B cell (primary cell): ENCODE measurements at regions not wholly inside any gene's neighbourhood (a gene's known extent, or its start where the extent isn't known, plus 50 kb on each side); places are given as distances from the start of the nearest gene placed in this dataset.

Source experiments
- ATAC-seq: fragments of 200-7000 bp; cut with Tn5 transposase; one replicate; pipeline ENCODE4 v1.10.0; 2021; ENCODE audit warnings: low read depth, mild to moderate bottlenecking, moderate number of reproducible peaks, moderate library complexity
- CTCF ChIA-PET: fragments of 350-600 bp; sonication (Branson Sonifier 250); formaldehyde crosslinking; loops from one replicate; lab custom pipeline; 2021; ENCODE audit warnings: antibody characterized with exemption, inconsistent platforms; lab: Charles Lee
- POLR2A ChIA-PET: fragments of 350-600 bp; sonication (Branson Sonifier 250); formaldehyde crosslinking; loops from one replicate; lab custom pipeline; 2021; ENCODE audit warnings: antibody characterized with exemption; lab: Charles Lee
- DNase-seq: peaks from one replicate; pipeline ENCODE4 v3.0.0; 2013
- H2AFZ ChIP-seq: 2 replicates; pipeline ENCODE4 v1.6.1; 2012; ENCODE audit warnings: mild to moderate bottlenecking, low read depth, low read length; ENCODE audit not compliant: insufficient read depth, poor library complexity, severe bottlenecking
- H3K27ac ChIP-seq, 2 donors: 1 replicate in 1 of 2; 2 replicates in 1 of 2; pipeline ENCODE4 v1.5.1; 2012 to 2013; ENCODE audit warnings: low read length in 2 of 2, mild to moderate bottlenecking in 2 of 2, moderate library complexity in 1 of 2
- H3K27me3 ChIP-seq, 4 experiments: fragments of 200-600 bp in 1 of 4; sonication (generic) in 1 of 4; replicated peaks in 1 of 4; 1 replicate in 2 of 4; 2 replicates in 2 of 4; pipeline versions ENCODE4 v1.6.1 to v1.7.0; 2013 to 2016; ENCODE audit warnings: low read length in 3 of 4, mild to moderate bottlenecking in 2 of 4, mixed read lengths in 1 of 4, moderate library complexity in 1 of 4; ENCODE audit not compliant: insufficient read depth in 4 of 4, control insufficient read depth in 3 of 4; ENCODE audit errors: control extremely low read depth in 1 of 4
- H3K36me3 ChIP-seq, 2 experiments: replicated peaks in 1 of 2; 1 replicate in 1 of 2; 2 replicates in 1 of 2; pipeline versions ENCODE4 v1.6.1 to v1.7.1; 2013; ENCODE audit warnings: low read length in 1 of 2; ENCODE audit not compliant: insufficient read depth in 2 of 2, control insufficient read depth in 1 of 2; ENCODE audit errors: control extremely low read depth in 1 of 2, extremely low read depth in 1 of 2
- H3K4me1 ChIP-seq, 2 donors: fragments of 200-600 bp in 1 of 2; sonication (generic) in 1 of 2; 1 replicate in 1 of 2; 2 replicates in 1 of 2; pipeline versions ENCODE4 v1.5.1 to v1.6.1; 2013 to 2017; ENCODE audit warnings: low read length in 2 of 2; ENCODE audit not compliant: control insufficient read depth in 2 of 2, insufficient read depth in 2 of 2
- H3K4me2 ChIP-seq: replicated peaks from 2 replicates; pipeline ENCODE3; 2012; ENCODE audit warnings: mild to moderate bottlenecking, low read depth, low read length; ENCODE audit not compliant: poor library complexity, severe bottlenecking
- H3K4me3 ChIP-seq, 5 experiments: fragments of 200-600 bp in 1 of 5; sonication (generic) in 1 of 5; 1 replicate in 3 of 5; 2 replicates in 2 of 5; pipeline versions ENCODE4 v1.5.1 to v1.7.0; 2011 to 2016; ENCODE audit warnings: low read length in 4 of 5, mild to moderate bottlenecking in 4 of 5, low read depth in 2 of 5, control low read depth in 1 of 5, moderate library complexity in 1 of 5; ENCODE audit not compliant: insufficient read depth in 1 of 5; ENCODE audit errors: control extremely low read depth in 1 of 5, extremely low read depth in 1 of 5
- H3K79me2 ChIP-seq: fragments of 200-600 bp; sonication (generic); one replicate; pipeline ENCODE4 v1.6.0; 2016; ENCODE audit warnings: low read length; ENCODE audit not compliant: control insufficient read depth, insufficient read depth
- H3K9ac ChIP-seq: fragments of 200-600 bp; sonication (generic); 2 replicates; pipeline ENCODE4 v1.6.1; 2017; ENCODE audit warnings: mild to moderate bottlenecking, low read length, moderate library complexity
- H3K9me3 ChIP-seq, 3 donors: one replicate each; pipeline versions ENCODE4 v1.6.1 to v1.7.1; 2013; ENCODE audit warnings: low read length in 2 of 3; ENCODE audit not compliant: control insufficient read depth in 2 of 3, insufficient read depth in 1 of 3; ENCODE audit errors: control extremely low read depth in 1 of 3
- H4K20me1 ChIP-seq: 2 replicates; pipeline ENCODE4 v1.6.0; 2012; ENCODE audit warnings: mild to moderate bottlenecking, low read length; ENCODE audit not compliant: insufficient read depth, control insufficient read depth, poor library complexity, severe bottlenecking
- H3K27ac Mint-ChIP-seq: one replicate; pipeline ENCODE4 v1.8.0; 2021; ENCODE audit warnings: mixed read lengths
- H3K27me3 Mint-ChIP-seq: one replicate; pipeline ENCODE4 v1.8.0; 2021; ENCODE audit warnings: mixed read lengths
- H3K4me1 Mint-ChIP-seq: one replicate; pipeline ENCODE4 v1.8.0; 2021; ENCODE audit warnings: mixed read lengths
- H3K4me3 Mint-ChIP-seq: one replicate; pipeline ENCODE4 v1.8.0; 2021; ENCODE audit warnings: mixed read lengths
- H3K9me3 Mint-ChIP-seq: one replicate; pipeline ENCODE4 v1.8.0; 2022; ENCODE audit warnings: mixed read lengths; ENCODE audit not compliant: insufficient read depth
- CTCF ChIP-seq: fragments of 200-600 bp; IDR thresholded peaks from one replicate; pipeline ENCODE4 v1.8.0; 2022; ENCODE audit warnings: antibody characterized with exemption, mild to moderate bottlenecking
- EZH2 ChIP-seq: IDR thresholded peaks from 2 replicates; pipeline ENCODE4 v1.6.1; 2012; ENCODE audit warnings: borderline replicate concordance, low read depth, mild to moderate bottlenecking, moderate library complexity, low read length; ENCODE audit not compliant: insufficient read depth, poor library complexity, severe bottlenecking
- WGBS: methylation state at CpG from one replicate; pipeline ENCODE4 v1.1.5; 2013; ENCODE audit warnings: missing lambda C conversion rate; ENCODE audit not compliant: insufficient coverage; 5-methylcytosine and 5-hydroxymethylcytosine counted together
- intact Hi-C: fragments of 100-400 bp; cut with micrococcal nuclease; formaldehyde crosslinking; loops from one replicate; pipeline ENCODE4 v1.10.0; 2022

DNA sequence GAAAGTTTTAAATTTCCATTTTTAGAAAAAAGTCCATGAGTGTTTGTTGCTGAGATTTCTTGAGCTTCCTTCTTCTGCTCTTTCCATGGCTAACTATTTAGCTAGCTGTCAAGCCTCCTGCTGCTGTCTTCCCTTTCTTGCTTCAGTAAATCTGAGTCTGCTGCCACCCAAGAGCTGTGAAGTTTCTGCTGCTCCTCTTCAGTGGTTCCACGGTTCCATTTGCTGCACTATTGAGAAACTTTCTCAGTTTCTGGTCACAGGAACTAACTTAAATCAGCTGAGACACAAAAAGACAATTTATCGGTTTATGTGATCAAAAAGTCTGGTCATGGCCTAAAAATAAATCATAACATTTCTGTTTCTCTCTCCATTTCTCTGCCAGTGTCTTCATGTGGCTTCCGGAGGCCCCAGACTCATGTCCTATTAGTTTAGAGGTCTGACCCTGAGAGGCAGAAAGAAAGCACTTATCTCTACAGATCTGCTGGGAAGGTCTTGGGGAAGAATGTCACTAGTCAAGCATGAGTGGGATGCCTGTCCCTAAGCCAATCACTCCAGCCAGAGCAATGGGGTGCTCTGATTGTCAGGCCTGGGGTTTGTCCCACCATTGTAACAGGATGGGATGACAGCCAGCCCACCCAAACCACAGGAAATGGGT is 73.0 kb upstream of the ARL4C start:
- DNase-seq (peak; percentile 35), ATAC-seq (no peak)
- Mint-ChIP-seq H3K27me3 (no peaks in the 10 kb centered on the region), H3K27ac (peak overlapping the region; percentile 67), H3K9me3 (no peaks in the 10 kb centered on the region), H3K4me3 (peak overlapping the region; percentile 57), H3K4me1 (peaks cover 82% of the 10 kb centered on the region)
- CTCF ChIA-PET, result no interaction called here
- WGBS, result 0% methylated on average over 1 of the region's 3 CpGs
- no peaks in the 10 kb centered on the region for H3K36me3 ChIP-seq
- H3K27ac ChIP-seq, result peak overlapping the region; percentile 56 to 67
- H3K27me3 ChIP-seq, result no peaks in the 10 kb centered on the region
- H3K9me3 ChIP-seq, result peaks cover 0 to 6% (median 0%) of the 10 kb centered on the region in 3 donors
- peak overlapping the region; percentile 12 for H3K9ac ChIP-seq
- intact Hi-C loops, result loop anchor here (5.0 kb wide), 1 partner anchor 477 kb away; no protein-coding TSS in a partner anchor
- H4K20me1 ChIP-seq, result no peaks in the 10 kb centered on the region
- POLR2A ChIA-PET, result no interaction called here
- H3K4me3 ChIP-seq, result peak overlapping the region in 1 of 5 experiments; percentile 9
- H3K79me2 ChIP-seq, result no peaks in the 10 kb centered on the region
- TF ChIP-seq EZH2, result no peak
- TF ChIP-seq CTCF, result no peak
- peak overlapping the region; percentile 52 for H3K4me2 ChIP-seq
- H2AFZ ChIP-seq, result no peak overlapping the region
- H3K4me1 ChIP-seq, result peaks cover 69 to 80% of the 10 kb centered on the region in 2 donors

DNA sequence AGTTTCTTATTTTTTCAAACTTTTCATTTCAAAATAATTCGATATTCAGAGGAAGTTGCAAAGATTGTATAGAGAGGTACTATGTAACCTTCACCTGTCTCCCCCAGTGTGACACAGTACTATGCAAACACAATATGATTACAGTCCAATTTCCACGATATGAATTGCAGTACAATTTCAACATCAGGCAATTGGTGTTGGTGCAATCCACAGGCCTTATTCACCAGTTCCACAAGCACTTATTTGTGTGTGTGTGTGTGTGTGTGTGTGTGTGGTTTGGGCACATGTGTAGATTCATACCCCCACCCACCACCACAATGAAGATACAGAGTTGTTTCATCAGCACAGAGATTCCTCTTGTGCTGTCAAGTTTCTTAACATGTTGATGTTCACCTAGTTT is 69.7 kb upstream of the ARL4C start:
- Histone ChIP-seq H3K4me3 (no peak overlapping the region), H3K9me3 (no peaks in the 10 kb centered on the region), H3K27me3 (no peaks in the 10 kb centered on the region), H3K9ac (no peak overlapping the region), H3K27ac (no peak overlapping the region), H2AFZ (no peak overlapping the region), H3K4me2 (no peak overlapping the region), H3K4me1 (peaks cover 64 to 73% of the 10 kb centered on the region in 2 donors), H4K20me1 (no peaks in the 10 kb centered on the region), H3K79me2 (no peaks in the 10 kb centered on the region), H3K36me3 (no peaks in the 10 kb centered on the region)
- Mint-ChIP-seq H3K4me3 (no peak overlapping the region), H3K27ac (no peak overlapping the region), H3K27me3 (no peaks in the 10 kb centered on the region), H3K9me3 (no peaks in the 10 kb centered on the region), H3K4me1 (peaks cover 68% of the 10 kb centered on the region)
- DNase-seq, result no peak
- intact Hi-C loops, result no loop called here
- TF ChIP-seq CTCF (no peak), EZH2 (no peak)
- no CpG with 5 or more reads among the region's 2 CpGs for WGBS
- POLR2A ChIA-PET, result no interaction called here
- CTCF ChIA-PET, result interaction anchor here (1.0 to 1.5 kb wide), 2 partner anchors 21 to 550 kb away, joined by 3 to 4 read pairs; no protein-coding TSS in a partner anchor
- no peak for ATAC-seq
